H1 (cell line): ENCODE measurements at regions not wholly inside any gene's neighbourhood (a gene's known extent, or its start where the extent isn't known, plus 50 kb on each side); places are given as distances from the start of the nearest gene placed in this dataset.

Experiments
- CTCF ChIP-seq, 3 experiments: IDR thresholded peaks; 1 replicate in 2 of 3; 2 replicates in 1 of 3; pipeline versions ENCODE4 v1.5.1 to v1.6.1; 2011; ENCODE audit warnings: low read length in 3 of 3, mild to moderate bottlenecking in 3 of 3, inconsistent platforms in 2 of 3, low read depth in 1 of 3, moderate library complexity in 1 of 3; ENCODE audit not compliant: insufficient read depth in 1 of 3; ENCODE audit errors: control extremely low read depth in 1 of 3
- RAD21 ChIP-seq, 2 experiments: IDR thresholded peaks in 1 of 2; conservative IDR thresholded peaks in 1 of 2; 2 replicates each; pipeline ENCODE4 v1.6.1; 2011; ENCODE audit warnings: low read depth in 2 of 2, low read length in 2 of 2, improper control_type of control experiment in 1 of 2, inconsistent platforms in 1 of 2, mild to moderate bottlenecking in 1 of 2, moderate library complexity in 1 of 2
- ZNF274 ChIP-seq: IDR thresholded peaks from 2 replicates; pipeline ENCODE4 v1.7.0; 2012; ENCODE audit warnings: low read length, borderline replicate concordance; ENCODE audit errors: extremely low read depth

- TF ChIP-seq RAD21 (IDR thresholded peaks at IDR 0.05 in 1 of 2, conservative IDR thresholded peaks at IDR 0.05 in 1 of 2; ENCODE audit: low read depth in 2 of 2, low read length in 2 of 2) (no peak), ZNF274 (no peak), CTCF (IDR thresholded peaks at IDR 0.05; ENCODE audit: control extremely low read depth in 1 of 3, insufficient read depth in 1 of 3, low read depth in 1 of 3, low read length in 3 of 3) (no peak)
Measured at GRCh38 chr5:72021651-72022357, 85.5 kb upstream of the MAP1B start (continued).
